GM18870 (cell line): ENCODE measurements at regions not wholly inside any gene's neighbourhood (a gene's known extent, or its start where the extent isn't known, plus 50 kb on each side); places are given as distances from the start of the nearest gene placed in this dataset.

Experiments
- ATAC-seq: cut with Tn5 transposase; IDR thresholded peaks from one replicate; pipeline ENCODE4 v1.9.1; 2021; ENCODE audit warnings: moderate library complexity; ENCODE audit not compliant: unreplicated experiment

DNA sequence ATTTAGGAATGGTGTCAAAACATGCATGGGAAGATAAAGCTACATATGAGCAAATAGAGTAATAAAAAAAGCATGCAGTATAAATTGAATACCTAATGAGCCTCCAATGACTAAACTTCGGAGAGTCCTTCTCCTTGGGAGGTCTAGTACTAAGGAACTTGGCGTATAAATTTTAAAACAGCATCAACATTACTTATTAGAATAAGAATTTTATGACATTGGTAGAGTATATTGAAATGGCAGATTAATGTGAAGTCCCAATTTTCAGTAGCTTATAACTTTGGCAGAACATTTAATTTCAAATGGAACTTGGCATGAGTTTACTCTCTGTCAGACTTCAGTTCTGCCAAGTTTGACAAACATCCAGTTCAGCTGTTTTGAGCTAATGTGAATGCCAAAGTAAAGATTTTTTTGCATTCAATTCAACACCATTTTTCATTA, 104.7 kb upstream of the RGS18 start:
- no peak for ATAC-seq

GRCh38 chr1:192057766-192058165, 100.5 kb upstream of the RGS18 start:
- no peak for ATAC-seq

DNA sequence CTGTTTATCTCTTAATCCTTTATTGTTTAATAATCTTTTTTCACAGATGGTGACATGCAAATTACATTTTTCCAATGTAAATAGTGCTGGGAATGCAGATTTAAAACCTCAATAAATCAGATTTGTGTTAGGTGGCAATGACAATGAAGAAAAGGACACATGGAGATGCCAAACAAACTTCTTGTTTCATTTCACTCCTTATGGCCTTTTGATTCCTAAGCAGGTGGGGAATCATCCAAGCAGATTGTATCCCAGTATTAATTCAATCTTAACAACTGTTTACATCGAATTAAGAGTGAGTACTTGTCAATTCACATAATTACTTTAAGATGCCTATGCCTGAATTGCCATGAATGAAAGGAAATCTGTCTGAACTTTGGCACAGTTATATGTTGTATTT, 98.9 kb upstream of the RGS18 start:
- ATAC-seq: no peak

GRCh38 chr1:192061556-192061955, 96.7 kb upstream of the RGS18 start:
- no peak for ATAC-seq

DNA sequence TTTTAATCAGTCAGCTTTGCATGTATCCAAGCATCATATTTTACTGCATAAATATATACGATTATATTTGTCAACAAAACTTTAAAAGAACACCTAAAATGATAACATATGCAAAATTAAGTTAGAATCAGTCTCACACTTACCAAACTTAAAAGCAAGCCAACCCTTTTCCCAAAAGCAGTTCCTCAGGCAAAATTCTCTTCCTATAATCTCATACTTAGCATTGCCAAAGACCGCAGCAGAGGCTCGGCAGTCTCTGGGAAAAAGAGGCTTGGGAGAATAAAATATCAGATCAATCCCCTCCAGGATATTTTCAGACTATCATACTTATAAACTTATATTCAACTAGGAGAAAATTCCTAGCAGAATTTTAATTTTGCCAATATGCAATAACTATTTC, 93.2 kb upstream of the RGS18 start:
- ATAC-seq: no peak

DNA sequence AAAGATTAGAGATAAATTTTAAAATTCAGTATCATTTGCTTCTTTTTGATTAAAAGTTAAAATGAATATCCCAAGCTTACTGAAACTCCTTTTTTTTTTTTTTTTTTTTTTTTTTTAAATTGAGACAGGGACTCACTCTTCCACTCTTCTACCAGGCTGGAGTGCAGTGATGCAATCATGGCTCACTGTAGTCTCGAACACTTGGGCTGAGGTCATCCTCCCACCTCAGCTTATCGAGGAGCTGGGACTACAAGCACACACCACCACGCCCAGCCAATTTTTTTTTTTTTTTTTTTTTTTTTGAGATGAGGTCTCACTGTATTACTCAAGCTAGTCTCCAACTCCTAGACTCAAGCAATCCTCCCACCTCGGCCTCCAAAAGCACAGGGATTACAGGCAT, 92.1 kb upstream of the RGS18 start:
- no peak for ATAC-seq

DNA sequence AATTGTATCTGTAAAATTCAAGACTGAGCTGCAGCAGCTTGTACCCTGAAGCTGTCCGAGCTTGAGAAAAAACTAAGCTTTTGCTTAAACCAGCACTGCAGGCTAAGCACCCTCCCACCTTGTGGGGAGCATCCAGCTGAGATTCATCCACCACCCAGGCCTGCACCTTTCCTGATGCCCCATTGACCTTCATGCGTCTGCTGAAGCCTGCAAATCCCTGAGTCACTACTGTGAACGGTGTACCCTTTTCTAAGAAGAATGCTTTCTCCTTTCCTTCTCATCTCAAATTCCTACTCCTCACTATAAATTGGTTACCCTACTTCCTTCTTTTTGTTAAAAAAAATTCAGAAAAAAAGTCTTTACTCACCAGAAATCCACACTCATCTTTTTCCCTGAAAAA, 90.9 kb upstream of the RGS18 start:
- ATAC-seq: no peak

- no peak for ATAC-seq
Measured at GRCh38 chr1:192070213-192070612, 88.0 kb upstream of the RGS18 start.

- no peak for ATAC-seq
Measured at GRCh38 chr1:192080684-192081083, 77.6 kb upstream of the RGS18 start.

DNA sequence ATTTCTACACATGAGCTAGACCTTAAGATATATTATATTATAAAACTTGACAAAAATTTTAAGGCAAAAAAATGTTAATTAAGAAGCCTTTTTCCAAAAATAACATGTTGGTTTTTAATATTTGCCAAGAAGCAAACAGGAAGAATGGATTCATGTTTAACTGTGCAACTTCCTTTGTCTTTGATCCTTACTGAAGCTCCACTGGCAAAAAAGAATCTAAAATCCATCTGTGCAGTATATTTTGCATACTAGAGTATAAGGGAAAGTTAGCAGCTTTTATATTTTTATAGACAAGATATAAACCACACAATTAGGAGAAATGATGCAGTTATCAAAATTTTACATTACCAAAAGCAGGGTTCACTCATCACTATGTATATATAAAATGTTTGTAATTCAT, 76.9 kb upstream of the RGS18 start:
- no peak for ATAC-seq

DNA sequence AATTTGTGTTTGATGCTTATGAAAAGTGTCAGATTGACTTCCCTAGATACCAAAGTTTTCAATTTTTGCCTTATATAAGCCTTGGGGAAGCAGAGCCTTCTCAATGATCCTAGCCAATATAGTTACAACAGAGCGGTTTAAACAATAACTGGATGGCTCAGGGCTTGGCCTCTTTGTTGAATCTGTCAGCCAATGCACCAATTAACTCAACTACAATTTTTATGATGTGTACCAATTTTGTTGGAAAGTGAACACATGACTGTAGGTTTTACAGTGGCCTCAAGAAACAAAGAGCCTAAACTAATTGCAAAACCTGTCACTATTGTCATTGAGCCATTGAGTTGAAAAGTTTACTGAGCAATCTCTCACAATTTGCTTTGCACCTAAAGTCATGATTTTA, 71.6 kb upstream of the RGS18 start:
- ATAC-seq: no peak

- no peak for ATAC-seq
Measured at GRCh38 chr1:192087334-192087733, 70.9 kb upstream of the RGS18 start.

- ATAC-seq: no peak
Measured at GRCh38 chr1:192088496-192088895, 69.8 kb upstream of the RGS18 start.

GRCh38 chr1:192098001-192098400, 60.3 kb upstream of the RGS18 start:
- ATAC-seq: no peak

- ATAC-seq: no peak
Measured at GRCh38 chr1:192099328-192099727, 58.9 kb upstream of the RGS18 start.

GRCh38 chr1:192100686-192101468, 57.4 kb upstream of the RGS18 start:
- no peak for ATAC-seq

DNA sequence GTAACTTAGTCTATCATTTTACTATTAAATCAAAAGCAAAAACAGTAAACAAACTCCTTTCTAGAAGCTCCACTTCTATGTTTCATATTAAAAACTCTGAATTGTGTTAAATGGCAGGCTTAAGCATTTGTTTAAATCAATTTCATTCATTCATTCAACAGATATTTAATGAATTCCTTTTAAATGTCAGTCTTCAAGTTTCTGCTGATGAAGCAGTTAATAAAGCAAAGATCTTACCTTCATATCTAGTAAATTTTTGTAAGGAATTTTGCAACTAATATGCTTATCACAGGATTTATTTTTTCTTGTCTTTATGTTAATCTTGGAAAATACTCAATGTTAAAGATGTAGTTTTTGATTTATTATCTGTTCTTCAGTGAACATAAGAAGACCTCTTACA, 54.1 kb upstream of the RGS18 start:
- no peak for ATAC-seq

DNA sequence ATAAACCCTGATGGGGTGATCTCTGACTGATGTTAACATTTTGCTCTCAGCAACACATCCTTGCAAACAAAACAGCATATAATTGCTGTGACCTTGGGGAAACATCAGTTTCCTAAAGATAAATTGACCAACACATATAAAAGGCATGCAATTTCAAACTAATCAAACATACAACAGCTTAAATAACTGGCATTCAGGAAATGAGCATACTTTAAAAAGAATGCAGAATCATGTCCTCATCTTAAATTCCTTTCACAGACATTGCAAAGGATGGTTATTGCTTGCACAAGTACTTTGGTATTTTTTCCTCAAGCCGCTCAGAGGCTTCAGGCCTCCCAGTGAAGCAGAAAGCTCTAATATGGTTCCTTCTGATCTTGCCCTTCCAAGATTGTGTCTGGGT, 53.4 kb upstream of the RGS18 start:
- ATAC-seq: no peak

GRCh38 chr1:192108161-192108560, 50.1 kb upstream of the RGS18 start:
- ATAC-seq: no peak
